H1 (cell line): ENCODE measurements at regions not wholly inside any gene's neighbourhood (a gene's known extent, or its start where the extent isn't known, plus 50 kb on each side); places are given as distances from the start of the nearest gene placed in this dataset.

Experiments
- ASH2L ChIP-seq: fragments of 200-600, 300-600 bp; sonication (generic); IDR thresholded peaks from one replicate; pipeline ENCODE4 v1.7.1; 2017; ENCODE audit warnings: low read length
- EZH2 ChIP-seq: fragments of 200-600 bp; sonication (generic); IDR thresholded peaks from 2 replicates; pipeline ENCODE4 v1.7.1; 2012; ENCODE audit warnings: low read depth, mild to moderate bottlenecking, moderate library complexity, low read length, inconsistent platforms; ENCODE audit not compliant: severe bottlenecking
- KDM1A ChIP-seq: fragments of 200-600, 300-600 bp; sonication (generic); IDR thresholded peaks from 2 replicates; pipeline ENCODE4 v1.7.1; 2016; ENCODE audit warnings: mild to moderate bottlenecking, low read length, borderline replicate concordance
- RXRA ChIP-seq: IDR thresholded peaks from 2 replicates; pipeline ENCODE4 v1.6.1; 2011; ENCODE audit warnings: low read depth, mild to moderate bottlenecking, low read length, moderate library complexity; ENCODE audit not compliant: insufficient read depth
- TAF7 ChIP-seq: optimal IDR thresholded peaks from 2 replicates; pipeline ENCODE3; 2011; ENCODE audit warnings: low read depth, mild to moderate bottlenecking, inconsistent platforms, low read length, moderate library complexity, borderline replicate concordance
- TCF12 ChIP-seq: IDR thresholded peaks from 2 replicates; pipeline ENCODE4 v1.6.1; 2011; ENCODE audit warnings: low read depth, mild to moderate bottlenecking, low read length
- TF ChIP-seq, protein P1 (sequence below): fragments of 300-600 bp; sonication (generic); IDR thresholded peaks from 2 replicates; pipeline ENCODE4 v1.7.1; 2012; ENCODE audit warnings: low read length, moderate library complexity, mild to moderate bottlenecking, inconsistent platforms; ENCODE audit not compliant: insufficient replicate concordance

GRCh38 chr7:79531116-79531515 lies 77.6 kb upstream of the MAGI2 start (continued):
- TF ChIP-seq, protein P1, sequence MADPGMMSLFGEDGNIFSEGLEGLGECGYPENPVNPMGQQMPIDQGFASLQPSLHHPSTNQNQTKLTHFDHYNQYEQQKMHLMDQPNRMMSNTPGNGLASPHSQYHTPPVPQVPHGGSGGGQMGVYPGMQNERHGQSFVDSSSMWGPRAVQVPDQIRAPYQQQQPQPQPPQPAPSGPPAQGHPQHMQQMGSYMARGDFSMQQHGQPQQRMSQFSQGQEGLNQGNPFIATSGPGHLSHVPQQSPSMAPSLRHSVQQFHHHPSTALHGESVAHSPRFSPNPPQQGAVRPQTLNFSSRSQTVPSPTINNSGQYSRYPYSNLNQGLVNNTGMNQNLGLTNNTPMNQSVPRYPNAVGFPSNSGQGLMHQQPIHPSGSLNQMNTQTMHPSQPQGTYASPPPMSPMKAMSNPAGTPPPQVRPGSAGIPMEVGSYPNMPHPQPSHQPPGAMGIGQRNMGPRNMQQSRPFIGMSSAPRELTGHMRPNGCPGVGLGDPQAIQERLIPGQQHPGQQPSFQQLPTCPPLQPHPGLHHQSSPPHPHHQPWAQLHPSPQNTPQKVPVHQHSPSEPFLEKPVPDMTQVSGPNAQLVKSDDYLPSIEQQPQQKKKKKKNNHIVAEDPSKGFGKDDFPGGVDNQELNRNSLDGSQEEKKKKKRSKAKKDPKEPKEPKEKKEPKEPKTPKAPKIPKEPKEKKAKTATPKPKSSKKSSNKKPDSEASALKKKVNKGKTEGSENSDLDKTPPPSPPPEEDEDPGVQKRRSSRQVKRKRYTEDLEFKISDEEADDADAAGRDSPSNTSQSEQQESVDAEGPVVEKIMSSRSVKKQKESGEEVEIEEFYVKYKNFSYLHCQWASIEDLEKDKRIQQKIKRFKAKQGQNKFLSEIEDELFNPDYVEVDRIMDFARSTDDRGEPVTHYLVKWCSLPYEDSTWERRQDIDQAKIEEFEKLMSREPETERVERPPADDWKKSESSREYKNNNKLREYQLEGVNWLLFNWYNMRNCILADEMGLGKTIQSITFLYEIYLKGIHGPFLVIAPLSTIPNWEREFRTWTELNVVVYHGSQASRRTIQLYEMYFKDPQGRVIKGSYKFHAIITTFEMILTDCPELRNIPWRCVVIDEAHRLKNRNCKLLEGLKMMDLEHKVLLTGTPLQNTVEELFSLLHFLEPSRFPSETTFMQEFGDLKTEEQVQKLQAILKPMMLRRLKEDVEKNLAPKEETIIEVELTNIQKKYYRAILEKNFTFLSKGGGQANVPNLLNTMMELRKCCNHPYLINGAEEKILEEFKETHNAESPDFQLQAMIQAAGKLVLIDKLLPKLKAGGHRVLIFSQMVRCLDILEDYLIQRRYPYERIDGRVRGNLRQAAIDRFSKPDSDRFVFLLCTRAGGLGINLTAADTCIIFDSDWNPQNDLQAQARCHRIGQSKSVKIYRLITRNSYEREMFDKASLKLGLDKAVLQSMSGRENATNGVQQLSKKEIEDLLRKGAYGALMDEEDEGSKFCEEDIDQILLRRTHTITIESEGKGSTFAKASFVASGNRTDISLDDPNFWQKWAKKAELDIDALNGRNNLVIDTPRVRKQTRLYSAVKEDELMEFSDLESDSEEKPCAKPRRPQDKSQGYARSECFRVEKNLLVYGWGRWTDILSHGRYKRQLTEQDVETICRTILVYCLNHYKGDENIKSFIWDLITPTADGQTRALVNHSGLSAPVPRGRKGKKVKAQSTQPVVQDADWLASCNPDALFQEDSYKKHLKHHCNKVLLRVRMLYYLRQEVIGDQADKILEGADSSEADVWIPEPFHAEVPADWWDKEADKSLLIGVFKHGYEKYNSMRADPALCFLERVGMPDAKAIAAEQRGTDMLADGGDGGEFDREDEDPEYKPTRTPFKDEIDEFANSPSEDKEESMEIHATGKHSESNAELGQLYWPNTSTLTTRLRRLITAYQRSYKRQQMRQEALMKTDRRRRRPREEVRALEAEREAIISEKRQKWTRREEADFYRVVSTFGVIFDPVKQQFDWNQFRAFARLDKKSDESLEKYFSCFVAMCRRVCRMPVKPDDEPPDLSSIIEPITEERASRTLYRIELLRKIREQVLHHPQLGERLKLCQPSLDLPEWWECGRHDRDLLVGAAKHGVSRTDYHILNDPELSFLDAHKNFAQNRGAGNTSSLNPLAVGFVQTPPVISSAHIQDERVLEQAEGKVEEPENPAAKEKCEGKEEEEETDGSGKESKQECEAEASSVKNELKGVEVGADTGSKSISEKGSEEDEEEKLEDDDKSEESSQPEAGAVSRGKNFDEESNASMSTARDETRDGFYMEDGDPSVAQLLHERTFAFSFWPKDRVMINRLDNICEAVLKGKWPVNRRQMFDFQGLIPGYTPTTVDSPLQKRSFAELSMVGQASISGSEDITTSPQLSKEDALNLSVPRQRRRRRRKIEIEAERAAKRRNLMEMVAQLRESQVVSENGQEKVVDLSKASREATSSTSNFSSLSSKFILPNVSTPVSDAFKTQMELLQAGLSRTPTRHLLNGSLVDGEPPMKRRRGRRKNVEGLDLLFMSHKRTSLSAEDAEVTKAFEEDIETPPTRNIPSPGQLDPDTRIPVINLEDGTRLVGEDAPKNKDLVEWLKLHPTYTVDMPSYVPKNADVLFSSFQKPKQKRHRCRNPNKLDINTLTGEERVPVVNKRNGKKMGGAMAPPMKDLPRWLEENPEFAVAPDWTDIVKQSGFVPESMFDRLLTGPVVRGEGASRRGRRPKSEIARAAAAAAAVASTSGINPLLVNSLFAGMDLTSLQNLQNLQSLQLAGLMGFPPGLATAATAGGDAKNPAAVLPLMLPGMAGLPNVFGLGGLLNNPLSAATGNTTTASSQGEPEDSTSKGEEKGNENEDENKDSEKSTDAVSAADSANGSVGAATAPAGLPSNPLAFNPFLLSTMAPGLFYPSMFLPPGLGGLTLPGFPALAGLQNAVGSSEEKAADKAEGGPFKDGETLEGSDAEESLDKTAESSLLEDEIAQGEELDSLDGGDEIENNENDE: no peak
- TF ChIP-seq EZH2 (no peak), TCF12 (no peak), ASH2L (no peak), RXRA (no peak), TAF7 (no peak), KDM1A (no peak)
